KBM-7 (cell line): ENCODE measurements at regions not wholly inside any gene's neighbourhood (a gene's known extent, or its start where the extent isn't known, plus 50 kb on each side); places are given as distances from the start of the nearest gene placed in this dataset.

ENCODE experiments used
- DNase-seq: peaks from one replicate; pipeline ENCODE4 v3.0.0-alpha.2; 2015
- in situ Hi-C: fragments of 300-500 bp; cut with MboI; formaldehyde crosslinking; loops from 2 replicates; pipeline ENCODE4 v1.14.3; 2020; ENCODE audit warnings: low sequenced_read_pairs, low pct_unique_long_range_greater_than_20kb, mixed read lengths

DNA sequence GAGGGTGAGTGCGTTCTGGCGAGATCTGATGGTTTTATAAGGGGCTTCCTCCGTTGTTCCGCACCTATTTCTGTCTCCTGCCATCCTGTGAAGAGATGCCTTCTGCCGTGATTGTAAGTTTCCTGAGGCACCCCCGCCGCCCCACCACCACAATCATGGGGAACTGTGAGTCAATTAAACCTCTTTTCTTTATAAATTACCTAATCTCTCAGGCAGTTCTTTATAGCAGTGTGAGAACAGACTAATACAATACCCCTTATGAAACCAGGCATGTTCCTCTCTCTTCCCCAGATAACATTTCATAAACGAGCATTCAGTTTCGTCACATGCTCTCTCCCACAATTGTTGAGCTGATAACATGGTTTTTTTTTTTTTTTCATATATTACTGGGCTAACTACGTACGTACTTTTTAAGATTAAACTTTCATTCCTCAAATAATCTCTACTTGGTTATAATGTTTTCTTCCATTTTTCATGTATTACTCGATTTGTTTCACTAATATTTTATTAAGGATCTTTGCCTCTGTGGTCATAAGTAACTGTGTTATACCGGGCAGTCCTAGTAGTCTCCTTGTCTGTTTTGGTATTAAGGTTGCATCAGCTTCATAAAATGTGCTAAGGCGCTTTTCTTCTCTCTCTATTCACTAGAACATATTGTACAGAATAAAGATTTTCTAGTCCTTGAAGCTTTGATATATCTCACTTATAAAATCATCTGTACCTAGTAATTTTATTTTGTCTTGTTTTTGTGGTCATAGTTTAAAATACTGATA is 64.9 kb upstream of the MVB12B start:
- in situ Hi-C loops, result no loop called here
- no peak for DNase-seq

DNA sequence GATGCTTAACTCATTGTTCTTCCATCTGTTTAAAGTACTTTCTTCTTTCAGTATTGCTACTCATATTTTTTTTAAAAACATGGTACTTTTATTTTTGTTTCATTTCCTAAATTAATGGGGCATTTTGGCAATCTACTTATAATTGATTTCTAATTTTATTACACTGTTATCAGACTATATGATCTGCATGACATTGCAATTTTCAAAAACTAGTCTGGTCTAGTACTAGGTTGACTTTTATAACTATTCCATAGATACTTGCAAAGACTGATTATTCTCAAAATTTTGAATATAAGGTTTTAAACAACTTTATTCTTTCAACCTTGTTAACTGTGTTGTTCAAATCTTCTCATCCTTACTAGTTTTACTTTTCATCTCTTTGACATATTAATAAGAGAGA is 63.9 kb upstream of the MVB12B start:
- in situ Hi-C loops, result no loop called here
- DNase-seq, result no peak

DNA sequence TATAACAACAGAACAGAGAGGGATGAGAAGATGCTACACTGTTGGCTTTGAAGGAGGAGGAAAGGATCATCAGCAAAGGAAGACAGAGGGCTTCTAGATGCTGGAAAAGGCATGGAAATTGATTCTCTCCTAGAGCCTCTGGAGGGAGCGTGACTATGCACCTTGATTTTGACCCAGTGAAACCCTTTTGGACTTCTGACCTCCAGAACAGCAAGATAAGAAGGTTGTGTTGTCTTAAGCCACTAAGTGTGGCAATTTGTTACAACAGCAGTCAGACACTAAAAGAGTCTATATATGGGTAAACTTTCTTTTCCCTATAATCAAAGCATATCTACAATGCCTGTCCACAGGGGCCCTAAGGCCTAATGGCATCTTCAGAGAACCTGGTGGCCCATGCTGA is 56.1 kb upstream of the MVB12B start:
- no peak for DNase-seq
- in situ Hi-C loops, result no loop called here

DNA sequence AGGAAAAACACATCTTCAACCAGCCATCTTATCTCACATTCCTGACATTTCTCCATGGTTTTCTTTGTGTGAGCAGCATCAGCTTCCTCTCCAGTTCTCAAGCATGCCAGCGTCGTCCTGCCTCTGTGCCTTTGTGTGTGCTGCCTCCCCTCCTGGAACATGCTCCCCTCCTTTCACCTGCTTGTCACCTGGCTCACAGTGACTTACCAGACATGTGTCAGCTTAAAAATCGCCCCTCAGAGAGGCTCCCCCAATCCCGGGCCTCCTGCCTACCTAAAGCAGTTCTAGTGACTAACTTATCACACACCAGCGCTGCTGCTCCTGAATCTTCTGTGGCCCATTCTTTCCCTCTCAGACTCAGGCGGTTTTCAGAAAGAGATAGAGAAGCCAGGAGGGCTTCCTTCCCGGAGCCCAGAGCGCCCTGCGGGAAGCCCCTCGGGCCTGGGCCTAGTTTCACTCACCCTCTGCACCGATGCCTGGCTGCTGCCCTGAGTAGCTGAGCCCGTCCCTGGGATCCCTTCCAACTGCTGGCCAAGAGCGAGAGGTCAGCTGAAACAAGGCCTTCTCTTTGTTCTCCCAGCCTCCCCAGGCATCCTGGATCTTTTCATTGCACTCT is 51.1 kb upstream of the MVB12B start:
- in situ Hi-C loops, result no loop called here
- DNase-seq, result no peak

DNA sequence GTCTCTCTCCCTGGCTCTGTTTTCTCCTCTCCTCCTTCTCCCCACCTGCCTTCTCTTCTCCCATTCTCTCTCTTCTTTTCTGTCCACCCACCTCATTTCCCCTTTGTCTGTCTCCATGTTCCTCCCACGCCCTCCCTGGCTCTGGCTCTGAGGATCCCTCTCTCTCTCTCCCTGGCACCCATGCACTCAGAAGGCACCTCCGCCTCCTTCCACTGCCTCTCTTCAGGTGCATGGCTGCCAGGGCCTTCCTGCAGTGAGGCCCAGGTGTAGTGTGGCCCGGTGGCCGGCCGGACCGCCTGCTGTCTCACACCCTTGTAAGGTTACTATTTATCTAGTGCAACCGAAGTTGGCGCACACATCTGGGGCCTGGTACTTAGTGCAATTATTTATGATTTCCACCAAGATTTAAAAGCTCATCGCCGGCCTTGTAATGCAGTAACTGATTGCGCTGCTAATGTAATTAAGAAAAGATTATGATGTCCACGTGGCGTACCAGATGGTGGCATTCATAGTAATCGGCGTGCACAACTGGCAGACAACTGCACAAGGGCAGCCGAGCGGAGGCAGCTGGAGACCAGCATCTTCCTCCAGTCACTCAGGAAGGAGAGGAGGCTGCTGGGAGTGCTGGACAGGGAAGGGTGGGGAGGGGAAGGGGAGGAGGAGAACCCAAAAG is 50.4 kb upstream of the MVB12B start:
- DNase-seq, result no peak
- in situ Hi-C loops, result no loop called here
